Vagina (tissue), 2 donors: ENCODE measurements at regions not wholly inside any gene's neighbourhood (a gene's known extent, or its start where the extent isn't known, plus 50 kb on each side); places are given as distances from the start of the nearest gene placed in this dataset.

Experiments used
- DNase-seq, 2 donors: peaks; one replicate each; pipeline ENCODE4 v3.0.0-alpha.2; 2017; ENCODE audit errors: extremely low spot score in 2 of 2
- H3K27ac ChIP-seq: fragments of 200-600 bp; sonication (generic); one replicate; pipeline ENCODE4 v1.5.1; 2019
- H3K27me3 ChIP-seq: fragments of 200-600 bp; sonication (generic); one replicate; pipeline ENCODE4 v1.5.1; 2019
- H3K36me3 ChIP-seq, 2 donors: fragments of 200-600 bp; sonication (generic); one replicate each; pipeline ENCODE4 v1.5.1; 2017 to 2019
- H3K4me1 ChIP-seq: fragments of 200-600 bp; sonication (generic); one replicate; pipeline ENCODE4 v1.5.1; 2019
- H3K4me3 ChIP-seq, 2 donors: fragments of 200-600 bp; sonication (generic); 1 replicate in 1 of 2; 2 replicates in 1 of 2; pipeline ENCODE4 v1.5.1; 2016 to 2019
- H3K9me3 ChIP-seq: fragments of 200-600 bp; sonication (generic); one replicate; pipeline ENCODE4 v1.5.1; 2019
- POLR2A ChIP-seq, 2 donors: fragments of 450-650 bp; IDR thresholded peaks; one replicate each; pipeline ENCODE4 v1.6.1; 2017; ENCODE audit warnings: antibody characterized with exemption in 2 of 2, mild to moderate bottlenecking in 2 of 2, moderate library complexity in 2 of 2
- POLR2AphosphoS5 ChIP-seq, 2 donors: sonication (generic); formaldehyde crosslinking; IDR thresholded peaks; one replicate each; pipeline ENCODE4 v1.9.0; 2017; ENCODE audit warnings: antibody characterized with exemption in 2 of 2, mild to moderate bottlenecking in 2 of 2, low read depth in 1 of 2; ENCODE audit not compliant: insufficient read depth in 1 of 2
- intact Hi-C: fragments of 100-400 bp; cut with DNase I; formaldehyde crosslinking; loops from one replicate; pipeline ENCODE4 v1.15.1; 2023
- TF ChIP-seq, protein P1 (sequence below), 3 experiments: fragments of 450-650 bp in 2 of 3; fragments of 200-600 bp in 1 of 3; sonication (generic) in 1 of 3; IDR thresholded peaks; one replicate each; pipeline ENCODE4 v1.5.1; 2017 to 2019; ENCODE audit warnings: antibody characterized with exemption in 3 of 3, mild to moderate bottlenecking in 2 of 3, moderate library complexity in 2 of 3

DNA sequence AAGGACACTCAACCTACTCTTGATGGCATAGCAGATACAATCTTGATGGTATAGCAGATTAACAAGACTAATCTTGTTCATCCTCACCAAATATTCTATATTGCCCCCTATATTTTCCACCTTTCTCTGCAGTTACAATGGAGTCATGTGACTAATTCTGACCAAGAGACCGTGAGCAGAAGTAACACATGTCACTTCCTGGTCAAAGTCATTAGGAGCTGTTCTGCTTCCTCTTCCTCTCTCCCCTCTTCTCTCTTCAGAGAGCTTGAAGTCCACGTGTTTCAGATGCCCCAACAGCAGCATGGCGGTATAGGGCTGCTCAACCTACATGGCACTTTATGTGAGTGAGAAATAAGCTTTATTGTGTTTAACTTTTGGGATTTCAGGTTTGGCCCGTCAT, 55.3 kb upstream of the ERCC4 start:
- intact Hi-C loops, result no loop called here

DNA sequence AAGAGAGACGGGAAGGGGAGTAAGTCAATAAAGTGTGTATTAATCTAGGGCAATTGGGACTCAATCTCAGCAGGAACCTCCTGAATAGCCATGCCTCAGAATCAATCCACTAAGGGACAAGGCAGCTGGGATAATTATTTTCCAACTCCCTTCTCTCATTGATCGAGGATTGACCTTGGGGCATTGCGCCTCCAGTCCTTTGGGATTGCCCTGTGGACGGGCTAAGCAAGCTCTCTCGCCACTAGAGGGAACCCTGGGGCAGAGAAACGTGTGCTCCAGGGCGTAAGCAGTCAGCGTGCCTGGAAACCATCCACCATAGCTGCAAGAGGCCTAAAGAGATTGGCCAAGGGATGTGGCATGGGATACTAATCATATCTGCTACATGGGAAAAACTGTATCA, 53.9 kb upstream of the ERCC4 start:
- Histone ChIP-seq H3K27me3 (no peaks in the 10 kb centered on the region), H3K9me3 (no peaks in the 10 kb centered on the region), H3K36me3 (no peaks in the 10 kb centered on the region), H3K4me3 (no peak overlapping the region), H3K4me1 (no peaks in the 10 kb centered on the region), H3K27ac (no peak overlapping the region)
- DNase-seq, result no peak
- intact Hi-C loops, result no loop called here
- TF ChIP-seq, protein P1, sequence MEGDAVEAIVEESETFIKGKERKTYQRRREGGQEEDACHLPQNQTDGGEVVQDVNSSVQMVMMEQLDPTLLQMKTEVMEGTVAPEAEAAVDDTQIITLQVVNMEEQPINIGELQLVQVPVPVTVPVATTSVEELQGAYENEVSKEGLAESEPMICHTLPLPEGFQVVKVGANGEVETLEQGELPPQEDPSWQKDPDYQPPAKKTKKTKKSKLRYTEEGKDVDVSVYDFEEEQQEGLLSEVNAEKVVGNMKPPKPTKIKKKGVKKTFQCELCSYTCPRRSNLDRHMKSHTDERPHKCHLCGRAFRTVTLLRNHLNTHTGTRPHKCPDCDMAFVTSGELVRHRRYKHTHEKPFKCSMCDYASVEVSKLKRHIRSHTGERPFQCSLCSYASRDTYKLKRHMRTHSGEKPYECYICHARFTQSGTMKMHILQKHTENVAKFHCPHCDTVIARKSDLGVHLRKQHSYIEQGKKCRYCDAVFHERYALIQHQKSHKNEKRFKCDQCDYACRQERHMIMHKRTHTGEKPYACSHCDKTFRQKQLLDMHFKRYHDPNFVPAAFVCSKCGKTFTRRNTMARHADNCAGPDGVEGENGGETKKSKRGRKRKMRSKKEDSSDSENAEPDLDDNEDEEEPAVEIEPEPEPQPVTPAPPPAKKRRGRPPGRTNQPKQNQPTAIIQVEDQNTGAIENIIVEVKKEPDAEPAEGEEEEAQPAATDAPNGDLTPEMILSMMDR (IDR thresholded peaks at IDR 0.05), result peak in 2 of 3 experiments; percentile 26 to 48
- TF ChIP-seq POLR2AphosphoS5 (IDR thresholded peaks at IDR 0.05; ENCODE audit: insufficient read depth in 1 of 2, low read depth in 1 of 2), result no peak

More for the DNA sequence above, 55.3 kb upstream of the ERCC4 start:
- Histone ChIP-seq H3K9me3 (no peaks in the 10 kb centered on the region), H3K36me3 (no peaks in the 10 kb centered on the region), H3K4me3 (no peak overlapping the region), H3K27me3 (no peaks in the 10 kb centered on the region), H3K4me1 (no peaks in the 10 kb centered on the region), H3K27ac (no peak overlapping the region)
- DNase-seq, result no peak
- TF ChIP-seq POLR2AphosphoS5 (IDR thresholded peaks at IDR 0.05; ENCODE audit: insufficient read depth in 1 of 2, low read depth in 1 of 2) (no peak), POLR2A (IDR thresholded peaks at IDR 0.05) (no peak)
